H1 (cell line): ENCODE measurements at regions not wholly inside any gene's neighbourhood (a gene's known extent, or its start where the extent isn't known, plus 50 kb on each side); places are given as distances from the start of the nearest gene placed in this dataset.

Source experiments
- CTBP2 ChIP-seq: IDR thresholded peaks from 2 replicates; pipeline ENCODE4 v1.7.0; 2011; ENCODE audit warnings: borderline replicate concordance, mild to moderate bottlenecking, moderate library complexity, mixed read lengths, low read length; ENCODE audit not compliant: insufficient read depth, insufficient read length
- RNF2 ChIP-seq: fragments of 200-900, 300-1000 bp; sonication (generic); IDR thresholded peaks from 2 replicates; pipeline ENCODE4 v1.7.1; 2016; ENCODE audit warnings: borderline replicate concordance, low read depth, mild to moderate bottlenecking, antibody characterized with exemption, low read length; ENCODE audit not compliant: poor library complexity, severe bottlenecking; ENCODE audit errors: missing control alignments

- TF ChIP-seq RNF2 (no peak), CTBP2 (no peak)
Measured at GRCh38 chr4:132557660-132558059, 591.4 kb upstream of the PCDH10 start (continued).
